DMS 273 (cell line): ENCODE measurements at regions not wholly inside any gene's neighbourhood (a gene's known extent, or its start where the extent isn't known, plus 50 kb on each side); places are given as distances from the start of the nearest gene placed in this dataset.

ENCODE experiments used
- DNase-seq: peaks from one replicate; lab custom pipeline; 2025; ENCODE audit not compliant: unreplicated experiment; lab: John Stamatoyannopoulos, UW

- no peak for DNase-seq
Observed at GRCh38 chr6:14857001-14857400, 388.9 kb upstream of the JARID2 start.

GRCh38 chr6:14857501-14857900, 388.4 kb upstream of the JARID2 start:
- no peak for DNase-seq

DNA sequence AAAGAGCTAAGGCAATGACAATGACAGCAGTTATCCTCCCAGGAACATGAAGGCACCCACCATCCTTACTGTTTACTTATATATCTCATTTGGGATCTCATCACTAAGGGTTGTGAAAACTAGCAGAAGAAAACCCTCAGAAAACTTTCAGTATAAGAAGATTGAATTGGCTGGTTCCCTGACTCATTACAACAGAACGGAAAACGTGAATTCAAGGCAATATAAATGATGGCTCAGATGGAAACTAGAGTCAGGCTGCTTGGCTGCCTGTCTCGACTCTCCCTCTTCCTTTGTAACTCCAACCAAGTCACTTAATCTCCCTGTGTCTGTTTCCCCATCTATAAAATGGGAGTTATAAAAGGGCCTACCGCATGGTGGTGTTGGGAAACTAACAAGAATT, 387.1 kb upstream of the JARID2 start:
- DNase-seq = no peak

DNA sequence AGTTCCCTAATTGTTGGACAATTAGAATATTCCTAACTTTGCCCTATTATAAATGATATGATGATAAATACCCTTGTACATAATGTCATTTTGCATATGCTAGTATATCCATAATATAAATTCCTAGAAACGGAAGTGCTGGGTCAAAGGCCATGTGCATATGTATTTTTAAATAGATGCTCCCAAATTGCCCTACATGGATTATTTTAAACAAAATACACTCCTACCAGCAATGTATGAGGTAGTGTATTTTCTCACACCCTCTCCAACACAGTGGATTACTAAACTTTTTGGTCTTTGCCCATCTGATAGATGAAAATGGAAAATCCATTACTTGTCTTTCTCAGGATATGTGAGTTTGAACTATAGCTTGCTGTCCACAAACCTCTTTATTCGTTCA, 385.1 kb upstream of the JARID2 start:
- DNase-seq = no peak

GRCh38 chr6:14861491-14861943, 384.4 kb upstream of the JARID2 start:
- no peak for DNase-seq

- no peak for DNase-seq
Observed at GRCh38 chr6:14862845-14863244, 383.0 kb upstream of the JARID2 start.

DNA sequence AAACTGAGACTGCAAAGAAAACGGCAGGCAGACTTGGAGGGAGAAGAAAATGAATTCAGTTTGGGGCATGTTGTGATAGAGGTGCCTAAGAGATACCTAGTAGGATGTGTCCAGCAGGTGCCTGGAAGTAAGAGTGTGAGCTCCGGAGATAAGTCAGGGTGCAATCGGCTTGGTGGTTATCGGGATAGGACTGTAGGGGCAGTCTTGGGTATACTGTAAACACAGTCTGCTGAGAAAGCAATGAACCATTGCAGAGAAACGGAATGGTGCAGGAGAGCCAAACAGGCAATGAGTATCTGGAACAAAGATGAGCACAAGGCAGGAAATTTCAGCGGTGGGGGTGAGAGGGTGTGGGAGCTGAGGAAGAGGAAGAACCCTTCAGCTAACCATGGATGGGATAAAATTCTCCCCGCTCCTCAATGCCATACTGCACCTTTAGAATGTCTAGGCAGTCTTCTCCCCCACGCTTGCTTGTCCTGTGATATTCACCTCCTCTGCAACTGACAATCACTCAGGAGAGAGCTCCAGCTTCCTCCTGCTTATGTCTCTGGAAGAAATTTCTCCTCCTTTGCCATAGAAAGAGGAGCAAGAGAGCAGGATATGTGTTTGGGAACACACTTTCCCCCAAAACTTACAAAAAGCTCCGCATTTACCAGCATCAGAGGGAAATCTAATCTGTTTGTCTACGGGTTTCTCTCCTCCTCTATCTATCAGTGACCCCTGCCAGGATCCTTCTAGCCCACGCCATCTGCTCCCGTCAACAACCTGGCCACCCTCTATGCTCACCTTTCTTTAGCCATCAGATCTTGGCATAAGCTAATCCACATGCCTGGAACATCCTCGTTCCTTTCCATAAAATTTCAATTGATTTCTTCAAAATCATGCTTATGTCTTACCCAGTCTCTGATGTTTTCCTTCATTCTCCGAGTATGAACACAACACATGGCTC, 381.7 kb upstream of the JARID2 start:
- peak; percentile 35 for DNase-seq

GRCh38 chr6:14865531-14866100, 380.3 kb upstream of the JARID2 start:
- DNase-seq = no peak

DNA sequence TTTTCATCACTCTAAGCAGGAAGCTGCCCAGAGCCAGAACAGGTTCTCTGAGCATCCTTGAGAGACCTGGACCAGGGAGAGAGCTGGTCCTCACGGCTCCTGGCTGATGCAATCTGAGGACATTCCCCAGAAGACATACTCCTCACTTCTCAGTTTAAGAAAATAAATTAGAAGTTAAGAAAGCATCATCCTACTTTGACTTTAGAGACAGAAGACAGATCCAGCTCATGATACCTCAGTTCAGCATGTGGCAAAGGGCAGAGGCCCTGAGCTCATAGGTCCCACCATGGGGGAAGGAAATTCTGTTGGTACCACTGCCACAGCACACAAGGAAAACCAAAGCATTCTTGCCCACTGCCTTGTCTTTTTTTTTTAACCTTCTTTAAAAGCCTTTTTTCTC, 378.1 kb upstream of the JARID2 start:
- no peak for DNase-seq

GRCh38 chr6:14871221-14871620, 374.6 kb upstream of the JARID2 start:
- peak; percentile 54 for DNase-seq

DNA sequence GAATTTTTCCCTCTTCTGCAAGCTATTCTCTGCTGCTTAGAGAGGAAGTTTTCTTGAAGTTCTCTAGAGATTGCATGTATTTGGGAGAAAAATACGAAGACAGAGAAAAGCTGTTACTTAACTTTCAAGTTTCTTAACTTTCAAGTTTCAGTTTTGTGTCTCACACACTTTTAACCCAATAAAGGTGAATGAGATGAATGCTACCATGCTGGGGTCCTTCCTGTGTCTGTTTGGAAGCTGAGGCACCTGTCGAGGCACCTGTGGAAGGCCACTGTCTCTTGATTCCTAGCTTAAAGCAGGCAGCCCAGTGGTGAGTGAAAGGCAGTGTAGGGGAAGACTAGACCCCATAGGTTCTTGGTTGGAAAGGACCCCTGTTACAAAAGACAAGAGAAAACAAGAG, 372.8 kb upstream of the JARID2 start:
- no peak for DNase-seq

GRCh38 chr6:14873781-14874441, 372.0 kb upstream of the JARID2 start:
- DNase-seq = no peak

- DNase-seq = no peak
Observed at GRCh38 chr6:14874975-14875480, 370.8 kb upstream of the JARID2 start.

DNA sequence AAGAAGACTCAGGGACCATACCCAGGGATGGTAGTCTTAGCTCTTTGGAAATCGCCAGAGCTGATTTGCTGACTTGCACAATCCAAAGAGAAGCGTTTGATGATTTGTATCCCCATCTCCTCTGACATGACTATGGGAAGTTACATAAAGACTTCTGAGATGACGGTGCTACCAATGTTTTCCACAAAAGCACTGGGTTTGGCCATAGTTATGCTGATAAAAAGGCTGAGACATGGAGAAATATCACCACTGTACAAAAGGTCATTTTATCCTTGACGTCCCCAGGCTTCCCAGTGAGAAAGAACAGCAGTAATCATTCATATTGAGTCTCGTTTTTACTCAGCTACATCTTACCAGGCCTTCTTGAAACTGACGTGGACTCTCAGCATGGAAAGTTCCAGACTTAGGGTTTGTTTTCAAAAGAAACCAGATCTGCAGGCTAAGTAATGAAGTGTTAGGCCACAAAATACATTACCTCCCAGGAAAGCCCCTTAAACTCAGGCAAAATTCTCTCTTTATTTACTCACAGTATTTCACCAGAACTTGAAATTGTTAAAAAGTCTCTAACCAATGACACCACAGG, 370.3 kb upstream of the JARID2 start:
- no peak for DNase-seq

GRCh38 chr6:14876778-14877613, 368.9 kb upstream of the JARID2 start:
- no peak for DNase-seq

DNA sequence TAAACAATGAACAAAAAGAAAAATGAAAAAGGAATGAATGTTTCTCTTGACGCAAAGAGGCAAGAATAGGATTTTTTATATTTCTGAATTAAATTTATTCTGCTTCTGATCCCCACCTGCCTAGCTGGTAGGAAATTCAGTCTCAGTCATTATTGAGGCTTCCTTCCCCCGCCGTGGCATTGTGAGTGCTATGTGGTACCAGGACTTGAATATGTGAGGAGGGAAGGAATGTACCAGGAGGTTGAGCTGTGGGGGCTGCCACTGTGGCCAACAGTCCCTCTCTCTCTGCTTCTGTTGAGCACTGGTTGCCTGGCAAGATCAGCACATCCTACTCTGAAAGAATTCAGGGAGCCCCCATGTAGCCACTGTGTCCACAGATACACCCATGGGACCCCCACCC, 368.1 kb upstream of the JARID2 start:
- no peak for DNase-seq

DNA sequence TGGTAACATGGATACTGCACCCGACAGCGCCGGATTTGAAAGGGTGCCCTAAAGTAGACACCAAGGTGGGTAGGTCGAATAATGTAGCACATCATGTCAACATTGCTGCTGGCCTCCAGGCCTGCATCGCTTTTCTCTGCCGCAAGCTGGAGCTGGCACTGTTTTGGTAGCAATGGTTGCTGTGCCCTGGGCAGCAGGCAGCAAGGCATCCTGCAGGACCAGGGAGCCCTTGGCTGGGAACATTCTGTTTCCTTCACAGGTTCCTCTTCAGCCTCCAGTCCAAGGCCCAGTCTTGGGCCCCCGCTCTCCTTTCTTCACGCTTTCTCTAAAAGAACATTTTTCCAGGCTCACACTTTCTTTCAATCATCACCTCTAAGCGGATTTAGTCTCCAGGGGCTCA, 365.8 kb upstream of the JARID2 start:
- no peak for DNase-seq

GRCh38 chr6:14880677-14881076, 365.2 kb upstream of the JARID2 start:
- no peak for DNase-seq

GRCh38 chr6:14881398-14881797, 364.5 kb upstream of the JARID2 start:
- DNase-seq = no peak

- peak; percentile 22 for DNase-seq
Observed at GRCh38 chr6:14882394-14883026, 363.4 kb upstream of the JARID2 start.
